OCI-LY7 (cell line): ENCODE measurements at regions not wholly inside any gene's neighbourhood (a gene's known extent, or its start where the extent isn't known, plus 50 kb on each side); places are given as distances from the start of the nearest gene placed in this dataset.

Source experiments
- BruUV-seq: library from RNA; stranded (reverse); fragments of 400-500 nt; replicated peaks from 2 replicates; lab custom pipeline; 2021; lab: Mats Ljungman, UMichigan
- CTCF ChIA-PET: fragments of 300-600 bp; sonication (Branson Sonifier 250); formaldehyde crosslinking; loops from one replicate; lab custom pipeline; 2022; ENCODE audit warnings: antibody characterized with exemption; ENCODE audit not compliant: unreplicated experiment; lab: Charles Lee
- POLR2A ChIA-PET: fragments of 300-600 bp; sonication (Branson Sonifier 250); formaldehyde crosslinking; loops from one replicate; lab custom pipeline; 2022; ENCODE audit warnings: antibody characterized with exemption; lab: Charles Lee
- DNase-seq: peaks from one replicate; pipeline ENCODE4 v3.0.0-alpha.2; 2015; ENCODE audit warnings: low spot score
- H2AFZ ChIP-seq: fragments of 200-600 bp; sonication (generic), shearing (Covaris generic); 2 replicates; pipeline ENCODE4 v1.6.1; 2014; ENCODE audit warnings: mild to moderate bottlenecking, antibody characterized with exemption, low read length, moderate library complexity
- H3K27ac ChIP-seq: fragments of 200-600 bp; sonication (generic); 2 replicates; pipeline ENCODE4 v1.5.1; 2014; ENCODE audit warnings: mixed run types, low read depth, mild to moderate bottlenecking, moderate library complexity, low read length, inconsistent platforms; ENCODE audit not compliant: poor library complexity, severe bottlenecking
- H3K36me3 ChIP-seq: fragments of 200-600 bp; sonication (generic); 2 replicates; pipeline ENCODE4 v1.6.1; 2014; ENCODE audit warnings: mild to moderate bottlenecking, antibody characterized with exemption, low read length, moderate library complexity, mixed read lengths; ENCODE audit not compliant: insufficient read depth
- H3K4me1 ChIP-seq: fragments of 200-600 bp; sonication (generic); 2 replicates; pipeline ENCODE4 v1.5.1; 2014; ENCODE audit warnings: mild to moderate bottlenecking, low read length; ENCODE audit not compliant: insufficient read depth, poor library complexity, severe bottlenecking
- H3K4me2 ChIP-seq: fragments of 200-600 bp; sonication (generic); 2 replicates; pipeline ENCODE4 v1.6.1; 2014; ENCODE audit warnings: mild to moderate bottlenecking, low read length
- H3K4me3 ChIP-seq: fragments of 200-600 bp; sonication (generic); 2 replicates; pipeline ENCODE4 v1.5.1; 2014; ENCODE audit warnings: mild to moderate bottlenecking, low read depth, low read length; ENCODE audit not compliant: poor library complexity, severe bottlenecking
- H3K79me2 ChIP-seq: fragments of 200-600 bp; sonication (generic); 2 replicates; pipeline ENCODE4 v1.6.1; 2016; ENCODE audit warnings: low read depth, mild to moderate bottlenecking, low read length, moderate library complexity, mixed read lengths; ENCODE audit not compliant: insufficient read depth
- H3K9me2 ChIP-seq: fragments of 200-600 bp; sonication (generic); 2 replicates; pipeline ENCODE4 v1.6.1; 2016; ENCODE audit warnings: mild to moderate bottlenecking, low read length, mixed read lengths; ENCODE audit not compliant: insufficient read depth
- H3K9me3 ChIP-seq: fragments of 200-600 bp; sonication (generic); 2 replicates; pipeline ENCODE4 v1.6.1; 2014; ENCODE audit warnings: mild to moderate bottlenecking, mixed run types, low read length, mixed read lengths
- H4K20me1 ChIP-seq: fragments of 200-600 bp; sonication (generic); 2 replicates; pipeline ENCODE4 v1.6.1; 2014; ENCODE audit warnings: mild to moderate bottlenecking, antibody characterized with exemption, low read length, moderate library complexity, mixed read lengths; ENCODE audit not compliant: insufficient read depth
- CTCF ChIP-seq: fragments of 200-600 bp; sonication (generic); conservative IDR thresholded peaks from 2 replicates; pipeline ENCODE4 v1.5.1; 2014; ENCODE audit warnings: mild to moderate bottlenecking, antibody characterized with exemption, low read length, moderate library complexity, mixed read lengths
- EZH2phosphoT487 ChIP-seq: fragments of 200-600 bp; sonication (generic); IDR thresholded peaks from 2 replicates; pipeline ENCODE4 v1.6.1; 2018; ENCODE audit warnings: low read depth, borderline replicate concordance, mild to moderate bottlenecking, mixed run types, antibody characterized with exemption, low read length, moderate library complexity, mixed read lengths
- intact Hi-C: fragments of 100-400 bp; cut with micrococcal nuclease; formaldehyde crosslinking; loops from one replicate; pipeline ENCODE4 v1.10.0; 2022; ENCODE audit not compliant: unreplicated experiment

- no peak for DNase-seq
- CTCF ChIA-PET = no interaction called here
- H3K9me3 ChIP-seq = no peaks in the 10 kb centered on the region
- no peak overlapping the region for H3K27ac ChIP-seq
- TF ChIP-seq EZH2phosphoT487 (no peak), CTCF (no peak)
- 0 out of 2 replicates have a peak overlapping the region, but pooled peaks have one; percentile 5 for H3K4me2 ChIP-seq
- H3K36me3 ChIP-seq = no peaks in the 10 kb centered on the region; the same call in 1 of the 2 replicates
- POLR2A ChIA-PET = interaction anchor here (0.7 kb wide), 1 partner anchor 302 kb away, joined by 3 read pairs; no protein-coding TSS in a partner anchor
- 0 out of 2 replicates have a peak overlapping the region, but pooled peaks have one; percentile 25 for H2AFZ ChIP-seq
- H3K9me2 ChIP-seq = no peaks in the 10 kb centered on the region
- H3K4me1 ChIP-seq = peaks cover 8% of the 10 kb centered on the region
- intact Hi-C loops = no loop called here
- no TSS peak for BruUV-seq
- H3K79me2 ChIP-seq = no peaks in the 10 kb centered on the region
- H4K20me1 ChIP-seq = no peaks in the 10 kb centered on the region
- H3K4me3 ChIP-seq = no peak overlapping the region
Observed at GRCh38 chr18:33828949-33829348, 250.9 kb downstream of the ASXL3 start.

DNA sequence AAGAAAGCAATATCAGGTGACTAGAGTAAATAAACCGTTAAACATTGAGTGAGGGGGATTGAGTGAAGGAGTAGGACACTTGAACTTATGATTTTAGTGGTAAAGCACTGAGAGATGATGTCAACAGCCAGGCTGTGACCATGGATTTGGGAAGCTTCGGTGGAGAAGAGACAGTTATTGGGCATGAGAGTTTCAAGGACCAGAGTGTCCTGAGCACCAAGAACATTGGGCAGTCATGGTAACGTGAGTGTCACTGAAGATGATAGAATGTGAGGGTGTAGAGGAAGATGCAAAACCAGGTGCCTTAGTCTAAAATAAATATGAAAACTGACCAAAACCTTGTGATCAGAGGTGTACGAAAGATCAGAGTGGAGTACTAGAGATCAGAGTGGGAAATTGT lies 248.1 kb downstream of the ASXL3 start:
- Histone ChIP-seq H3K79me2 (no peaks in the 10 kb centered on the region), H3K27ac (no peak overlapping the region), H2AFZ (peak overlapping the region; percentile 25; the same call in 1 of the 2 replicates), H3K4me2 (no peak overlapping the region), H4K20me1 (no peaks in the 10 kb centered on the region), H3K4me1 (peaks cover 4% of the 10 kb centered on the region), H3K36me3 (no peaks in the 10 kb centered on the region), H3K9me3 (no peaks in the 10 kb centered on the region), H3K9me2 (no peaks in the 10 kb centered on the region), H3K4me3 (no peak overlapping the region)
- TF ChIP-seq EZH2phosphoT487 (no peak), CTCF (no peak)
- ChIA-PET CTCF (no interaction called here), POLR2A (interaction anchor here (1.5 kb wide), 1 partner anchor 7 kb away, joined by 4 read pairs; no protein-coding TSS in a partner anchor)
- BruUV-seq = no TSS peak
- DNase-seq = no peak
- intact Hi-C loops = no loop called here

DNA sequence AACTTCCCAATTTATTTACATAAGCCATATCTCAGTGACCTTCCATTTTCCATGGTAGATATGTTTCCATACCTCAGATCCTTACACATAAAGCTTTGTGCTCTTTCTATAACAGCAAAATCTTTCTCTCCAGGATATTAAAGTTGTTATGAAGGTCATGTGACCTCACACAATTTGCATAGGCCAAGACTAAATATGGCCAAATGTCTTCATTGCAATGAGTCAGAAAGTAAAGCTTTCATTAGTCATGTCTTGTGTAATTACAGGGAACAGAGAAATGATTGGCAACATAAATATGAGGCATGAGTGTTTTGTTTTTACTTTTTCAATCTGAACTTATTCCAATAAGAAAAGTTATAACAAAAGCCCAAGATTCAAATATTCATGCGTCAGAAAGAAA lies 243.5 kb downstream of the ASXL3 start:
- H3K27ac ChIP-seq = no peak overlapping the region
- no TSS peak for BruUV-seq
- TF ChIP-seq EZH2phosphoT487 (no peak), CTCF (no peak)
- no peak overlapping the region for H3K4me3 ChIP-seq
- ChIA-PET CTCF (no interaction called here), POLR2A (interaction anchor here (1.7 kb wide), 1 partner anchor 10 kb away, joined by 5 read pairs; no protein-coding TSS in a partner anchor)
- H3K79me2 ChIP-seq = no peaks in the 10 kb centered on the region
- H2AFZ ChIP-seq = no peak overlapping the region
- no peaks in the 10 kb centered on the region for H4K20me1 ChIP-seq
- no peaks in the 10 kb centered on the region for H3K9me2 ChIP-seq
- no peaks in the 10 kb centered on the region for H3K9me3 ChIP-seq
- H3K4me2 ChIP-seq = no peak overlapping the region
- no peaks in the 10 kb centered on the region for H3K36me3 ChIP-seq
- DNase-seq = no peak
- no peaks in the 10 kb centered on the region for H3K4me1 ChIP-seq
- intact Hi-C loops = no loop called here
